ENCODE measurements at regions not wholly inside any gene's neighbourhood (a gene's known extent, or its start where the extent isn't known, plus 50 kb on each side); places are given as distances from the start of the nearest gene placed in this dataset.

- TF ChIP-seq CTCF (IDR thresholded peaks at IDR 0.05; ENCODE audit: low read length) (no peak), EZH2 (optimal IDR thresholded peaks at IDR 0.05; ENCODE audit: low read depth, low read length) (no peak)
Measured at GRCh38 chr2:2762913-2763312, 431.8 kb upstream of the MYT1L start.

Measured in MM.1S (cell line).